Endodermal cell (in vitro differentiated cells): ENCODE measurements at regions not wholly inside any gene's neighbourhood (a gene's known extent, or its start where the extent isn't known, plus 50 kb on each side); places are given as distances from the start of the nearest gene placed in this dataset.
A peak's percentile ranks its signal among the peaks of the same experiment; 100 is the strongest.

Experiments
- DNase-seq: peaks from one replicate; pipeline ENCODE4 v3.0.0-alpha.2; 2017
- H3K27ac ChIP-seq: 2 replicates; pipeline ENCODE4 v1.5.1; 2013; ENCODE audit warnings: mild to moderate bottlenecking, low read depth, low read length, moderate library complexity
- H3K27me3 ChIP-seq: 2 replicates; pipeline ENCODE4 v1.6.1; 2013; ENCODE audit warnings: mild to moderate bottlenecking, low read length, moderate library complexity; ENCODE audit not compliant: insufficient read depth, control insufficient read depth, poor library complexity, severe bottlenecking
- H3K36me3 ChIP-seq: 2 replicates; pipeline ENCODE4 v1.7.0; 2013; ENCODE audit warnings: mild to moderate bottlenecking, low read length, moderate library complexity; ENCODE audit not compliant: control insufficient read depth, insufficient read depth
- H3K4me1 ChIP-seq: one replicate; pipeline ENCODE4 v1.7.0; 2013; ENCODE audit warnings: low read length; ENCODE audit not compliant: control insufficient read depth, insufficient read depth
- H3K4me3 ChIP-seq: 2 replicates; pipeline ENCODE4 v1.5.1; 2013; ENCODE audit warnings: mild to moderate bottlenecking, low read length, moderate library complexity
- H3K9ac ChIP-seq: 2 replicates; pipeline ENCODE4 v1.6.1; 2013; ENCODE audit warnings: mild to moderate bottlenecking, low read length, moderate library complexity; ENCODE audit not compliant: poor library complexity, severe bottlenecking; ENCODE audit errors: extremely low read depth
- H3K9me3 ChIP-seq: 2 replicates; pipeline ENCODE4 v1.6.1; 2013; ENCODE audit warnings: mild to moderate bottlenecking, low read length, moderate library complexity; ENCODE audit not compliant: control insufficient read depth
- H3K27ac Mint-ChIP-seq: 2 replicates; pipeline ENCODE4 v1.8.0; 2020; ENCODE audit warnings: mixed read lengths
- H3K27me3 Mint-ChIP-seq: 2 replicates; pipeline ENCODE4 v1.8.0; 2021; ENCODE audit warnings: mild to moderate bottlenecking, mixed read lengths; ENCODE audit not compliant: insufficient read depth
- H3K36me3 Mint-ChIP-seq: 2 replicates; pipeline ENCODE4 v1.8.0; 2020; ENCODE audit warnings: low read depth, mixed read lengths
- H3K4me1 Mint-ChIP-seq: 2 replicates; pipeline ENCODE4 v1.8.0; 2020; ENCODE audit warnings: mixed read lengths
- H3K4me3 Mint-ChIP-seq: 2 replicates; pipeline ENCODE4 v1.8.0; 2020; ENCODE audit warnings: mild to moderate bottlenecking, moderate library complexity, mixed read lengths
- H3K9me3 Mint-ChIP-seq: 2 replicates; pipeline ENCODE4 v1.8.0; 2020; ENCODE audit warnings: mild to moderate bottlenecking, mixed read lengths
- WGBS, 2 experiments: methylation state at CpG; one replicate each; pipeline versions ENCODE4 v1.1.5 to v1.1.7; 2013; ENCODE audit warnings: missing lambda C conversion rate in 2 of 2, mixed read lengths in 1 of 2; ENCODE audit not compliant: insufficient coverage in 1 of 2, insufficient read length in 1 of 2; 5-methylcytosine and 5-hydroxymethylcytosine counted together
- TF ChIP-seq, protein P1 (sequence below): fragments of 200-600 bp; sonication (generic); conservative IDR thresholded peaks from 2 replicates; pipeline ENCODE4 v1.5.0; 2021; ENCODE audit warnings: antibody characterized with exemption, mild to moderate bottlenecking

DNA sequence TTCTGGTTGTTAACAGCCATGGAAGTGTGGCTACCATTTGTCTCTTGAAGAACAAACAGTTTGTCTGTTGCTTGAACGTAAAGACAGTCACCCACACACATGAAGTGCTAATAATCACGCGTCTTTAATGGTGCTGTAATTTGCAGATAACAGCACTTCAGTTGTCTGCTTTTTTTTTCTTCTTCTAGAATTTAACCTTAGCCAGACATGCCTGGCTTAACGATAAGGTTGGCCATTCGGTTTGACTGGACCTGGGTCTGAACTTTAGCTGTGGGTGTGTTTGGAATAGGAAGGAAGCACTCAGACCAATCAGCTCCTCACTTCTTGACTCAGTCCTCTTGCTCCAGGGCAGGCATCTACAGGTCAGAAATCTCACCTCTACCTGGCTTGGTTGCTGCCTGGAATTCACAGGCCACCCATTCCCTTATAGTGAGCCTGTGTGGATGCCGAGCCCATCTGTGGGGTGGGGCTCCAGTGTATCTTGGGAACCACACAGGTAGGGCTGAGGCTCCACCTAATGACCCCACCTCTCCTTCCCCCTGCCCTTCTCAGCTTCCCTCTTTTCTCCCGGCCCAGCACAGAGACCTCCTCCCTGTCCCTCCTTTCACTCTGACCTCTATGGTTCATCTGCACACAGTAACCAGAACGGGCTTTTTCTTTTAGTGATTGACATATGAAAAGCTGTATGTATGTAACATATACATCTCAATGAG is 246.4 kb upstream of the PWP1 start:
- 87 to 89% methylated on average over 3 to 7 of the region's 8 CpGs for WGBS, 2 experiments
- DNase-seq = peak; percentile 64
- no peaks in the 10 kb centered on the region for H3K9me3 Mint-ChIP-seq
- no peak overlapping the region for H3K27ac ChIP-seq
- no peak overlapping the region for H3K9ac ChIP-seq
- H3K9me3 ChIP-seq = no peaks in the 10 kb centered on the region
- peaks cover 20% of the 10 kb centered on the region for H3K4me1 Mint-ChIP-seq
- no peaks in the 10 kb centered on the region for H3K36me3 Mint-ChIP-seq
- TF ChIP-seq, protein P1, sequence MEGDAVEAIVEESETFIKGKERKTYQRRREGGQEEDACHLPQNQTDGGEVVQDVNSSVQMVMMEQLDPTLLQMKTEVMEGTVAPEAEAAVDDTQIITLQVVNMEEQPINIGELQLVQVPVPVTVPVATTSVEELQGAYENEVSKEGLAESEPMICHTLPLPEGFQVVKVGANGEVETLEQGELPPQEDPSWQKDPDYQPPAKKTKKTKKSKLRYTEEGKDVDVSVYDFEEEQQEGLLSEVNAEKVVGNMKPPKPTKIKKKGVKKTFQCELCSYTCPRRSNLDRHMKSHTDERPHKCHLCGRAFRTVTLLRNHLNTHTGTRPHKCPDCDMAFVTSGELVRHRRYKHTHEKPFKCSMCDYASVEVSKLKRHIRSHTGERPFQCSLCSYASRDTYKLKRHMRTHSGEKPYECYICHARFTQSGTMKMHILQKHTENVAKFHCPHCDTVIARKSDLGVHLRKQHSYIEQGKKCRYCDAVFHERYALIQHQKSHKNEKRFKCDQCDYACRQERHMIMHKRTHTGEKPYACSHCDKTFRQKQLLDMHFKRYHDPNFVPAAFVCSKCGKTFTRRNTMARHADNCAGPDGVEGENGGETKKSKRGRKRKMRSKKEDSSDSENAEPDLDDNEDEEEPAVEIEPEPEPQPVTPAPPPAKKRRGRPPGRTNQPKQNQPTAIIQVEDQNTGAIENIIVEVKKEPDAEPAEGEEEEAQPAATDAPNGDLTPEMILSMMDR = no peak
- H3K4me3 ChIP-seq = no peak overlapping the region
- no peak overlapping the region for H3K4me3 Mint-ChIP-seq
- H3K36me3 ChIP-seq = no peaks in the 10 kb centered on the region
- no peaks in the 10 kb centered on the region for H3K4me1 ChIP-seq
- no peaks in the 10 kb centered on the region for H3K27me3 ChIP-seq
- H3K27me3 Mint-ChIP-seq = no peaks in the 10 kb centered on the region
- H3K27ac Mint-ChIP-seq = peak overlapping the region; percentile 45

DNA sequence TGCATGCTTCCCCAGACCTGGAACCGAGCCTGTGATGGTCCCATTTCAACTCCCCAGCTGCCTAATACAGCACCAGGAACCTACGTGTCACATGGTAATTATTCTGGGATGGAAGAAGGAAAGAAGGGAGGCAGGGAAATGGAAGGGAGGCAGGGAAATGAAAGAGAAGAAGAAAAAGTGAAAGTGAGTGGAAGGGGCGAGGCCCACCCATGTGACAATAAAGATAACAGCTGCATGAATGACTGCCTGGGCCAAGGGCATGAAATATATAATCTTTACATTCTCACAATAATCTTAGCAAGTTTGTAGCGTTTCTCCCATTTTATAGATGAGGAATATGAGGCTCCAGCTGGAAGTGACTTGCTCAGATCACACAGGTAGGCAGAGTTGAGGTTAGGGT is 245.0 kb upstream of the PWP1 start:
- Mint-ChIP-seq H3K4me3 (no peak overlapping the region), H3K4me1 (peaks cover 20% of the 10 kb centered on the region), H3K9me3 (no peaks in the 10 kb centered on the region), H3K27ac (no peak overlapping the region), H3K36me3 (no peaks in the 10 kb centered on the region), H3K27me3 (no peaks in the 10 kb centered on the region)
- Histone ChIP-seq H3K9ac (no peak overlapping the region), H3K9me3 (no peaks in the 10 kb centered on the region), H3K36me3 (no peaks in the 10 kb centered on the region), H3K4me1 (no peaks in the 10 kb centered on the region), H3K4me3 (no peak overlapping the region), H3K27me3 (no peaks in the 10 kb centered on the region), H3K27ac (no peak overlapping the region)
- 97% methylated on average over 4 of the region's 4 CpGs; no CpG with 5 or more reads in 1 of the 2 experiments for WGBS, 2 experiments
- no peak for DNase-seq
- TF ChIP-seq, protein P1 = no peak

DNA sequence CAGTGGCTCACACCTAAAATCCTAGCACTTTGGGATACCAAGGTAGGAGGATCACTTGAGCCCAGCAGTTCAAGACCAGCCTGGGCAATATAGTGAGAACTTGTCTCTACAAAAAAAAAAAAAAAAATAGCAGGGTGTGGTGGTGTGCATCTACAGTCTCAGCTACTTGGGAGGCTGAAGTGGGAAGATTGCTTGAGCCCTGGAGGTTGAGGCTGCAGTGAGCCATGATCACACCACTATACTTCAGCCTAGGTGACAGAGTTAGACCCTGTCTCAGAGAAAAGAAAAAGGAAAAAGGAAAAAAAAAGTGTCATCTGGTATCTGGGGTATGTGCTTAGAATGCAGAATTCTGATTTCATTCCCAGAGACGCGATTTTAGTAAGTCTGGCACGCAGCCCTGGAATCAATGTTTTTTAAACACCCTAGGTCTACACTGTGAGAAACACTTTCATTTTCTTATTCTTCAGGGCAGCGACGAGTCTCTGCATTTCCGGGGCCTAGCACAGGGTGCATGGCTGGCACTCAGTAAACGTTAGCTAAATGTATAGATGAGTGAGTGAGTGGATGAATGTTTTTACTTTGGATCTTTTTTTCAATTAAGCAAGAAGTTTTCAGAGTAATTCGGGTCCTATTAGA is 243.8 kb upstream of the PWP1 start:
- no peaks in the 10 kb centered on the region for H3K4me1 ChIP-seq
- Mint-ChIP-seq H3K9me3 (no peaks in the 10 kb centered on the region), H3K4me1 (peaks cover 15% of the 10 kb centered on the region), H3K27me3 (no peaks in the 10 kb centered on the region), H3K4me3 (no peak overlapping the region), H3K36me3 (no peaks in the 10 kb centered on the region), H3K27ac (no peak overlapping the region)
- H3K9me3 ChIP-seq = no peaks in the 10 kb centered on the region
- no peak overlapping the region for H3K9ac ChIP-seq
- DNase-seq = no peak
- TF ChIP-seq, protein P1 = no peak
- H3K27ac ChIP-seq = no peak overlapping the region
- no peak overlapping the region for H3K4me3 ChIP-seq
- no peaks in the 10 kb centered on the region for H3K27me3 ChIP-seq
- no peaks in the 10 kb centered on the region for H3K36me3 ChIP-seq
- 89 to 96% methylated on average over 4 to 8 of the region's 8 CpGs for WGBS, 2 experiments
